ENCODE measurements at regions not wholly inside any gene's neighbourhood (a gene's known extent, or its start where the extent isn't known, plus 50 kb on each side); places are given as distances from the start of the nearest gene placed in this dataset.

- DNase-seq (ENCODE audit: low read depth in 2 of 2, low spot score in 1 of 2) = no peak
These were observed 742.7 kb downstream of the TLE1 start for GRCh38 chr9:80946496-80947170.

- no peak for DNase-seq (ENCODE audit: low read depth in 2 of 2, low spot score in 1 of 2)
These were observed 743.9 kb downstream of the TLE1 start for GRCh38 chr9:80945436-80945835.

GRCh38 chr9:80937645-80938044 is 751.7 kb downstream of the TLE1 start:
- DNase-seq (ENCODE audit: low read depth in 2 of 2, low spot score in 1 of 2) = no peak

- DNase-seq (ENCODE audit: low read depth in 2 of 2, low spot score in 1 of 2) = no peak
These were observed 755.3 kb downstream of the TLE1 start for GRCh38 chr9:80934095-80934494.

- DNase-seq (ENCODE audit: low read depth in 2 of 2, low spot score in 1 of 2) = no peak
These were observed 756.2 kb downstream of the TLE1 start for GRCh38 chr9:80932947-80933780.

GRCh38 chr9:80932181-80932580 is 757.2 kb downstream of the TLE1 start:
- no peak for DNase-seq (ENCODE audit: low read depth in 2 of 2, low spot score in 1 of 2)

- DNase-seq (ENCODE audit: low read depth in 2 of 2, low spot score in 1 of 2) = no peak
These were observed 758.2 kb downstream of the TLE1 start for GRCh38 chr9:80931163-80931562.

- no peak for DNase-seq (ENCODE audit: low read depth in 2 of 2, low spot score in 1 of 2)
These were observed 760.6 kb downstream of the TLE1 start for GRCh38 chr9:80928697-80929096.

GRCh38 chr9:80926611-80927010 is 762.7 kb downstream of the TLE1 start:
- DNase-seq (ENCODE audit: low read depth in 2 of 2, low spot score in 1 of 2) = no peak

- no peak for DNase-seq (ENCODE audit: low read depth in 2 of 2, low spot score in 1 of 2)
These were observed 766.8 kb downstream of the TLE1 start for GRCh38 chr9:80922544-80922943.

GRCh38 chr9:80906728-80907127 is 782.6 kb downstream of the TLE1 start:
- no peak for DNase-seq (ENCODE audit: low read depth in 2 of 2, low spot score in 1 of 2)

- no peak for DNase-seq (ENCODE audit: low read depth in 2 of 2, low spot score in 1 of 2)
These were observed 790.1 kb downstream of the TLE1 start for GRCh38 chr9:80899208-80899607.

GRCh38 chr9:80893190-80893589 is 796.2 kb downstream of the TLE1 start:
- no peak for DNase-seq (ENCODE audit: low read depth in 2 of 2, low spot score in 1 of 2)

GRCh38 chr9:80892703-80893102 is 796.6 kb downstream of the TLE1 start:
- DNase-seq (ENCODE audit: low read depth in 2 of 2, low spot score in 1 of 2) = no peak

- DNase-seq (ENCODE audit: low read depth in 2 of 2, low spot score in 1 of 2) = no peak
These were observed 799.2 kb downstream of the TLE1 start for GRCh38 chr9:80890124-80890523.

- DNase-seq (ENCODE audit: low read depth in 2 of 2, low spot score in 1 of 2) = no peak
These were observed 803.5 kb downstream of the TLE1 start for GRCh38 chr9:80885894-80886293.

GRCh38 chr9:80883826-80884579 is 805.3 kb downstream of the TLE1 start:
- no peak for DNase-seq (ENCODE audit: low read depth in 2 of 2, low spot score in 1 of 2)

- DNase-seq (ENCODE audit: low read depth in 2 of 2, low spot score in 1 of 2) = no peak
These were observed 805.9 kb downstream of the TLE1 start for GRCh38 chr9:80883426-80883825.

GRCh38 chr9:80881940-80882339 is 807.4 kb downstream of the TLE1 start:
- DNase-seq (ENCODE audit: low read depth in 2 of 2, low spot score in 1 of 2) = no peak

- no peak for DNase-seq (ENCODE audit: low read depth in 2 of 2, low spot score in 1 of 2)
These were observed 808.0 kb downstream of the TLE1 start for GRCh38 chr9:80881320-80881719.

- DNase-seq (ENCODE audit: low read depth in 2 of 2, low spot score in 1 of 2) = no peak
These were observed 810.8 kb downstream of the TLE1 start for GRCh38 chr9:80878556-80878955.

GRCh38 chr9:80875947-80876346 is 813.4 kb downstream of the TLE1 start:
- no peak for DNase-seq (ENCODE audit: low read depth in 2 of 2, low spot score in 1 of 2)
